HepG2 (cell line): ENCODE measurements at regions not wholly inside any gene's neighbourhood (a gene's known extent, or its start where the extent isn't known, plus 50 kb on each side); places are given as distances from the start of the nearest gene placed in this dataset.

ENCODE experiments used
- ATAC-seq: fragments of 200-7000 bp; cut with Tn5 transposase; 3 replicates; pipeline ENCODE4 v1.9.1; 2020; ENCODE audit warnings: mild to moderate bottlenecking, moderate library complexity
- BruUV-seq: library from RNA; stranded (reverse); fragments of 400-500 nt; replicated peaks from 2 replicates; lab custom pipeline; 2021; lab: Mats Ljungman, UMichigan
- CTCF ChIA-PET: fragments of 300-600 bp; formaldehyde crosslinking; extraction: SDS; loops from one replicate; lab custom pipeline; 2021; ENCODE audit warnings: low total read pairs, inconsistent platforms, low intra/inter-chr PET ratio; lab: Yijun Ruan, JAX
- POLR2A ChIA-PET: fragments of 350-600 bp; sonication (Branson Sonifier 250); formaldehyde crosslinking; loops from one replicate; lab custom pipeline; 2020; ENCODE audit warnings: antibody characterized with exemption, inconsistent platforms; lab: Yijun Ruan, JAX
- DNase-seq: peaks from one replicate; pipeline ENCODE4 v3.0.0-alpha.2; 2015; ENCODE audit warnings: low spot score
- FAIRE-seq: peaks from 3 replicates; lab custom pipeline; 2011; peaks lifted over from hg19 to GRCh38; lab: Jason Lieb, UNC
- H2AFZ ChIP-seq: one replicate; pipeline ENCODE4 v1.6.1; 2011; ENCODE audit warnings: low read length, inconsistent platforms
- H3K27ac ChIP-seq: fragments of 300-600 bp; 3 replicates; pipeline ENCODE4 v1.8.0; 2011; ENCODE audit warnings: mixed run types, mild to moderate bottlenecking, mixed read lengths, low read length, inconsistent platforms; ENCODE audit not compliant: insufficient read depth; ENCODE audit errors: extremely low read length
- H3K27me3 ChIP-seq, 2 experiments: fragments of 200-600 bp in 1 of 2; 2 replicates in 1 of 2; 3 replicates in 1 of 2; pipeline versions ENCODE4 v1.6.0 to v1.8.0; 2011; ENCODE audit warnings: low read length in 2 of 2, mild to moderate bottlenecking in 2 of 2, moderate library complexity in 2 of 2, inconsistent platforms in 1 of 2; ENCODE audit not compliant: insufficient read depth in 2 of 2, control insufficient read depth in 1 of 2
- H3K36me3 ChIP-seq, 2 experiments: fragments of 200-600 bp in 1 of 2; replicated peaks in 1 of 2; 2 replicates in 1 of 2; 3 replicates in 1 of 2; pipeline versions ENCODE4 v1.5.1 to v1.8.0; 2011; ENCODE audit warnings: low read length in 2 of 2, inconsistent platforms in 1 of 2; ENCODE audit not compliant: insufficient read depth in 2 of 2, control insufficient read depth in 1 of 2
- H3K4me1 ChIP-seq: 2 replicates; pipeline ENCODE4 v1.5.1; 2012; ENCODE audit warnings: low read length, inconsistent platforms; ENCODE audit not compliant: insufficient read depth
- H3K4me2 ChIP-seq: 2 replicates; pipeline ENCODE4 v1.6.0; 2011; ENCODE audit warnings: low read depth, low read length, inconsistent platforms
- H3K4me3 ChIP-seq, 3 experiments: fragments of 200-600 bp in 1 of 3; sonication (generic), shearing (Covaris generic) in 1 of 3; replicated peaks in 1 of 3; 2 replicates each; pipeline ENCODE4 v1.5.1; 2011 to 2016; ENCODE audit warnings: low read length in 3 of 3, inconsistent platforms in 2 of 3, low read depth in 2 of 3, mild to moderate bottlenecking in 2 of 3, control low read depth in 1 of 3, mixed read lengths in 1 of 3; ENCODE audit not compliant: insufficient read depth in 1 of 3
- H3K79me2 ChIP-seq: one replicate; pipeline ENCODE4 v1.6.1; 2011; ENCODE audit warnings: low read length, inconsistent platforms; ENCODE audit not compliant: insufficient read depth
- H3K9ac ChIP-seq: 2 replicates; pipeline ENCODE4 v1.6.0; 2011; ENCODE audit warnings: mild to moderate bottlenecking, low read depth, low read length, inconsistent platforms; ENCODE audit not compliant: insufficient read depth
- H3K9me3 ChIP-seq: 2 replicates; pipeline ENCODE4 v1.5.1; 2012; ENCODE audit warnings: mild to moderate bottlenecking, low read length
- H4K20me1 ChIP-seq: 2 replicates; pipeline ENCODE4 v1.6.0; 2011; ENCODE audit warnings: inconsistent platforms, mild to moderate bottlenecking, low read length, moderate library complexity; ENCODE audit not compliant: insufficient read depth
- ARID4A ChIP-seq: sonication (generic); formaldehyde crosslinking; IDR thresholded peaks from 2 replicates; pipeline ENCODE4 v1.5.0; 2020; ENCODE audit warnings: mild to moderate bottlenecking, missing genetic modification reagents, borderline replicate concordance
- CENPT ChIP-seq: sonication (generic); formaldehyde crosslinking; IDR thresholded peaks from 2 replicates; pipeline ENCODE4 v1.8.0; 2022; ENCODE audit warnings: low read depth, mild to moderate bottlenecking, moderate library complexity, missing genetic modification reagents
- CSRNP1 ChIP-seq: sonication (generic); formaldehyde crosslinking; IDR thresholded peaks from 2 replicates; pipeline ENCODE4 v1.8.1; 2023; ENCODE audit warnings: mild to moderate bottlenecking, missing genetic modification reagents
- HHEX ChIP-seq: IDR thresholded peaks from 2 replicates; pipeline ENCODE4 v1.6.1; 2016; ENCODE audit warnings: control low read depth
- HNRNPL ChIP-seq: fragments of 200-400 bp; formaldehyde crosslinking; IDR thresholded peaks from 2 replicates; pipeline ENCODE4 v1.6.1; 2017; ENCODE audit warnings: mild to moderate bottlenecking, low read depth, low read length
- HOXD1 ChIP-seq: sonication (generic); formaldehyde crosslinking; IDR thresholded peaks from 2 replicates; pipeline ENCODE4 v1.5.0; 2020; ENCODE audit warnings: missing genetic modification reagents
- IRF2 ChIP-seq: IDR thresholded peaks from 2 replicates; pipeline ENCODE4 v1.6.1; 2018; ENCODE audit warnings: missing genetic modification reagents, missing compliant biosample characterization
- NRL ChIP-seq: sonication (generic); formaldehyde crosslinking; IDR thresholded peaks from 2 replicates; pipeline ENCODE4 v1.5.0; 2020; ENCODE audit warnings: missing genetic modification reagents, mild to moderate bottlenecking, moderate library complexity, borderline replicate concordance
- PAX8 ChIP-seq: sonication (generic); formaldehyde crosslinking; IDR thresholded peaks from 2 replicates; pipeline ENCODE4 v1.8.0; 2022; ENCODE audit warnings: mild to moderate bottlenecking, missing genetic modification reagents, borderline replicate concordance
- SP5 ChIP-seq: IDR thresholded peaks from 2 replicates; pipeline ENCODE4 v1.6.1; 2016; ENCODE audit warnings: low read depth, borderline replicate concordance
- SYNCRIP ChIP-seq: fragments of 200-400 bp; formaldehyde crosslinking; IDR thresholded peaks from 2 replicates; pipeline ENCODE4 v1.6.1; 2018; ENCODE audit warnings: mild to moderate bottlenecking, low read depth, low read length; ENCODE audit not compliant: insufficient read depth
- TAF15 ChIP-seq: fragments of 200-400 bp; formaldehyde crosslinking; IDR thresholded peaks from one replicate; pipeline ENCODE4 v1.6.1; 2018; ENCODE audit warnings: mild to moderate bottlenecking, low read depth, low read length; ENCODE audit not compliant: poor library complexity, severe bottlenecking
- TCF7 ChIP-seq: sonication (generic); IDR thresholded peaks from 2 replicates; pipeline ENCODE4 v1.6.1; 2016; ENCODE audit warnings: antibody characterized with exemption, low read depth
- TEF ChIP-seq: sonication (generic); formaldehyde crosslinking; IDR thresholded peaks from 2 replicates; pipeline ENCODE4 v1.5.0; 2020; ENCODE audit warnings: missing genetic modification reagents
- ZIK1 ChIP-seq: sonication (generic); formaldehyde crosslinking; IDR thresholded peaks from 2 replicates; pipeline ENCODE4 v1.5.0; 2020; ENCODE audit warnings: mild to moderate bottlenecking, low read depth, missing genetic modification reagents, borderline replicate concordance
- ZNF362 ChIP-seq: sonication (generic); formaldehyde crosslinking; IDR thresholded peaks from 2 replicates; pipeline ENCODE4 v1.4.0; 2020; ENCODE audit warnings: missing genetic modification reagents, mild to moderate bottlenecking, borderline replicate concordance
- ZNF557 ChIP-seq: sonication (generic); formaldehyde crosslinking; IDR thresholded peaks from 2 replicates; pipeline ENCODE4 v1.4.0; 2020; ENCODE audit warnings: missing genetic modification reagents
- ZNF614 ChIP-seq: IDR thresholded peaks from 2 replicates; pipeline ENCODE4 v1.6.1; 2018; ENCODE audit warnings: missing biosample characterization, missing genetic modification reagents, inconsistent platforms, borderline replicate concordance
- ZNF768 ChIP-seq: sonication (generic); formaldehyde crosslinking; IDR thresholded peaks from 2 replicates; pipeline ENCODE4 v1.4.0; 2020; ENCODE audit warnings: missing genetic modification reagents
- WGBS: methylation state at CpG from one replicate; pipeline ENCODE4 v1.1.6; 2017; ENCODE audit warnings: low lambda C conversion rate; 5-methylcytosine and 5-hydroxymethylcytosine counted together
- in situ Hi-C: cut with HindIII; loops from 2 replicates; pipeline ENCODE4 v1.10.0; 2017; ENCODE audit warnings: low pct_unique_long_range_greater_than_20kb; ENCODE audit not compliant: extremely low pct_ligation_motif_present
- intact Hi-C: fragments of 100-400 bp; cut with micrococcal nuclease; formaldehyde crosslinking; loops from one replicate; pipeline ENCODE4 v1.10.0; 2022; ENCODE audit not compliant: unreplicated experiment

GRCh38 chr4:100014616-100015015, 64.5 kb upstream of the H2AZ1 start:
- H3K9me3 ChIP-seq, result no peaks in the 10 kb centered on the region
- H3K36me3 ChIP-seq, result no peaks in the 10 kb centered on the region
- ATAC-seq (no peak), DNase-seq (no peak), FAIRE-seq (no peak)
- intact Hi-C loops, result no loop called here
- no peaks in the 10 kb centered on the region for H4K20me1 ChIP-seq
- WGBS, result 60% methylated on average over 3 of the region's 3 CpGs
- CTCF ChIA-PET, result no interaction called here
- no peak overlapping the region for H3K4me3 ChIP-seq
- H3K4me1 ChIP-seq, result no peaks in the 10 kb centered on the region
- no peaks in the 10 kb centered on the region for H3K79me2 ChIP-seq
- no peak overlapping the region for H3K9ac ChIP-seq
- H3K27me3 ChIP-seq, result no peaks in the 10 kb centered on the region; a peak in 1 of 5 replicates
- no TSS peak for BruUV-seq
- in situ Hi-C loops, result no loop called here
- no peak overlapping the region for H3K4me2 ChIP-seq
- no peak overlapping the region for H2AFZ ChIP-seq
- H3K27ac ChIP-seq, result no peak overlapping the region
- POLR2A ChIA-PET, result no interaction called here
- TF ChIP-seq ZNF614 (no peak), TCF7 (no peak), ZNF768 (no peak), CSRNP1 (CRISPR knock-in tag) (no peak), HNRNPL (no peak), IRF2 (CRISPR knock-in tag) (no peak), NRL (CRISPR knock-in tag) (no peak), TEF (CRISPR knock-in tag) (no peak), ZNF362 (CRISPR knock-in tag) (no peak), CENPT (CRISPR knock-in tag) (no peak), HOXD1 (CRISPR knock-in tag) (no peak), ZIK1 (CRISPR knock-in tag) (no peak), ARID4A (CRISPR knock-in tag) (no peak), SP5 (CRISPR knock-in tag) (no peak), ZNF557 (no peak), PAX8 (CRISPR knock-in tag) (no peak), TAF15 (no peak), SYNCRIP (no peak), HHEX (CRISPR knock-in tag) (no peak)
